Keratinocyte (primary cell): ENCODE measurements at regions not wholly inside any gene's neighbourhood (a gene's known extent, or its start where the extent isn't known, plus 50 kb on each side); places are given as distances from the start of the nearest gene placed in this dataset.

ENCODE experiments used
- CTCF ChIP-seq, 3 experiments: IDR thresholded peaks in 1 of 3; conservative IDR thresholded peaks in 1 of 3; optimal IDR thresholded peaks in 1 of 3; 2 replicates in 2 of 3; 3 replicates in 1 of 3; pipeline versions ENCODE3 to v1.5.1; 2011; ENCODE audit warnings: low read length in 3 of 3, mild to moderate bottlenecking in 3 of 3, moderate library complexity in 2 of 3, control low read depth in 1 of 3, inconsistent platforms in 1 of 3; ENCODE audit not compliant: insufficient read depth in 2 of 3; ENCODE audit errors: extremely low read depth in 1 of 3
- EZH2 ChIP-seq: IDR thresholded peaks from one replicate; pipeline ENCODE4 v1.6.1; 2012; ENCODE audit warnings: inconsistent platforms, mild to moderate bottlenecking, low read length, moderate library complexity

- no peak for TF ChIP-seq EZH2
- no peak for TF ChIP-seq CTCF (optimal IDR thresholded peaks at IDR 0.05 in 1 of 3, IDR thresholded peaks at IDR 0.05 in 1 of 3, conservative IDR thresholded peaks at IDR 0.05 in 1 of 3; ENCODE audit: extremely low read depth in 1 of 3, insufficient read depth in 2 of 3, low read length in 3 of 3)
Observed at GRCh38 chr1:229033480-229033879, 237.4 kb upstream of the RAB4A start.
